GM18907 (cell line): ENCODE measurements at regions not wholly inside any gene's neighbourhood (a gene's known extent, or its start where the extent isn't known, plus 50 kb on each side); places are given as distances from the start of the nearest gene placed in this dataset.

Experiments used
- ATAC-seq: cut with Tn5 transposase; IDR thresholded peaks from one replicate; pipeline ENCODE4 v1.9.1; 2021; ENCODE audit warnings: mild to moderate bottlenecking, moderate library complexity; ENCODE audit not compliant: unreplicated experiment

DNA sequence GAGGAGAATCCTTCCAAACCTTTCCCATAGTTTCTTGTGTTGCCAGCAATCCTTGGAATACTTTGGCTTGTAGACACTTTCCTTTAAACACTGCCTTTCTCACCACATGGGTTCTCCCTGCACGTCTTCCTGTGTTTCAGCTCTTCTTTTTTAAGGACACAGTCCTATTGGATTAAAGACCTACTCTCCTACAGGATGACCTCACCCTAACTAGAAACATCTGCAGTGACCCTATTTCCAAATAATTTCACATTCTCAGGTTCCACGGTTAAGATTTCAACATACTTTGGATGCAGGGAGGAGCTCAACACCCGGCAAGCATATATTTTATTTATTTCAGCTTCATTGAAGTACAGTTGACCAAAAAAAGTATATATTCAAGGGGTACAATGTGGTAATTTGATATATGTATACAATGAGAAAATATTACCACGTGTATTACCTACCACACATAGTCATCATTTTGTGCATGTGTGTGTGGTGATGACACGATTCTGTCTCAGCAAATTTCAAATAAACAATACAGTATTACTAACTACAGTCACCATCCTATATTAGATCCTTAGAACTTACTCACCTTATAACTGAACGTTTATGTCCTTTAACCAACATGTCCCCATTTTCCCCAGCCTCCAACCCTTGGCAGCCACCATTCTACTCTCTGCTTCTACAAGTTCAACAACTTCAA lies 745.0 kb downstream of the CBLN2 start:
- no peak for ATAC-seq

DNA sequence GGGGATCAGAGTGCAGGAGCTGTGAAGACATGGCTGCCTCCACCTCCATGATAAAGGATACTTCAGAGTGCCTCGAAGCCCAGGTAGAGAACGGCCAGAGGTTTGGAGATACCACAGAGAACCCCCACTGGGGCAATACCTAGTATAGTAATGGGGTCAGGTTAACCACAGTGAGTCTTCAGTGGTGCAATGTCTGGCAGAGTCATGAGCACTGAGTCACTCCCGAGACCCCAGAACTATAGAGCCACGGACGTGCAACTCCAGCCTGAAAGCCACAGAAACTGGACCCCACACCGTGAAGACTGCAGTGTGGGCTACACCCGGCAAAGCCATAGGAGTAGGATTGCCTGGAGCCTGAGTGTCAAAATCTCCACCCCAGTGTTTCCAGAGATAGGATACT lies 746.6 kb downstream of the CBLN2 start:
- no peak for ATAC-seq

DNA sequence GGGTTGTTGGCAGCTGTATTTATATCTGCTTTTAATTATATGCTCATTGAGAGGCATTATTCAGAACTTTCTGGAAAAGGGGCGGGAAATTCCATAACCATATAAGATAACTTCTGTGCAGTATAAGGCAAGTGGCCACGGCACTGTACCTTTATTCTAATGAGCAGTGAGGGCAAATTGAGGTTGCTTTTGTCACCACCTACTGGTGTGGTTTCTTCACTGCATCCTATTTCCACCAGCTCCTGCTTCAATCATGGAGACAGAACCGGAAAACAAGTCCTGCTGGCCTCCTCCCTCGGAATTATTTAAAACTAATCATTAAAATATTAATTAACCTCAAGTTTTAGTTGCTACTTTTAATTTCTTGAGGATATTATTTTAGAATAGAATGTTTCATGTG lies 759.4 kb downstream of the CBLN2 start:
- ATAC-seq: no peak

DNA sequence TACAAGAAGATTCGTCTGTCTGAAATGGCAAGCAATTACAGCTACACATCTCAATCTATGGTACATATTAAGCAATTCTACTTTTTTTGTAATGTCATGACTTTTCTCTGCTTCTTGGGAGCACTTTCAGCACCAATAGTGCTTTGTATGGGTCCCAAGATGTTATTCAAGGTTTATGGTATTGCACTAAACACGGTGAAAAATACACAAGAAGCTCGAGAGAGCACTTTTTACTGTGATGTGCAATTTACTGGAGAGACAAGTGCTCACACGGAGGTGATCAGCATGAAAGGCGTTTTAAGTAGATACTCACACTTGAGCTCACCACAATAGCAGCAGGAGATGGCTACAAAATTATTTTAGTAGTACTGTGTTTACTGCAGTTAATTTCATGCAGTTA lies 783.6 kb downstream of the CBLN2 start:
- no peak for ATAC-seq

DNA sequence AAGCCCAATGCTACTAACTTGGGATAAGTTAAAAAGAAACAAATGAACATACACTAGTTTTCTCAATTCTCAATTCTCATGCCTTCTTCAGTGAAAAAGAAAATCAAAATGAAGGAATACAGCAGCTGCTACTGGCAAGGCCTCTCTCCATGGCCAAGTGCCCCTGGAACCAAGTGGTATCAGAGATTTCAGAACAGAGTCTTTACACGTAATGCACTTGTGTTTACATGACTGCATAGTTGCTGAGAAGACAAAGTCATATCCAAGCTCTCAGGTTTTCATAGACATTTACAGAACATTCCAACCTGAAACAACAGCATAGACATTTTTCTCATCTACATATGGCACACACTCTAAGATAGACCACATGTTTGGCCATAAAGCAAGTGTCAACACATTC lies 789.9 kb downstream of the CBLN2 start:
- ATAC-seq: no peak

DNA sequence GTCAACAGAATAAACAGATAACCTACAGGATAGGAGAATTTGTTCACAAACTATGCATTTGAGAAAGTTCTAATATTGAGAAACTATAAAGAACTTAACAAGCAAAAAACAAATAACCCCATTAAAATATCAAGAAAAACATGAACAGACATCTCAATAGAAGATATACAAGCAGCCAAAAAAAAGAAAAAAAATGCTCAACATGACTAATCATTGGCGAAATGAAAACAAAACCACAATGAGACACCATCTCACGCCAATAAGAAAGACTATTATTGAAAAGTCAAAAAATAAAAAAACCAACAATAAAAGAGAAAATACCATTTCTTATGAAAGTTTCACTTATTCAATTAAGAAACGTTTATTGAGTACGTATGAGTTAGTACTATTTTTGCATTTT lies 800.5 kb downstream of the CBLN2 start:
- ATAC-seq: no peak

DNA sequence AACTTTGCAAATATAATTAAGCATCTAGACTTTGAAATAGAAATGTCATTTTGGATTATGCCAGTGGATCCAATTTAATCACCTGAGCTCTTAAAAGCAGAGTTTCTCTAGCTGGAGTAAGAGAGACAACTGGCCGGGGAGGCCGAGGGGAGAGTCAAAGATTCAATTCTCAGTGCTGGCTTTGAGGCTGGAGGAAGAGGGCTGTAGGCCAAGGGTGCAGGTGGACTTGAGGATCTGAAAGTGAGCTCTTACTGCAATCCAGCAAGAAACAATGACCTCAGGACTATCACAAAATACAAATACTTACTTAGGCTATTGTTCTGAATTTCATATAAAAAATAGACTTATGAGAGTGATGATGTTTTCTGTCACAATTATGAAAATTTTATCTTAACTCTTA lies 814.5 kb downstream of the CBLN2 start:
- no peak for ATAC-seq

DNA sequence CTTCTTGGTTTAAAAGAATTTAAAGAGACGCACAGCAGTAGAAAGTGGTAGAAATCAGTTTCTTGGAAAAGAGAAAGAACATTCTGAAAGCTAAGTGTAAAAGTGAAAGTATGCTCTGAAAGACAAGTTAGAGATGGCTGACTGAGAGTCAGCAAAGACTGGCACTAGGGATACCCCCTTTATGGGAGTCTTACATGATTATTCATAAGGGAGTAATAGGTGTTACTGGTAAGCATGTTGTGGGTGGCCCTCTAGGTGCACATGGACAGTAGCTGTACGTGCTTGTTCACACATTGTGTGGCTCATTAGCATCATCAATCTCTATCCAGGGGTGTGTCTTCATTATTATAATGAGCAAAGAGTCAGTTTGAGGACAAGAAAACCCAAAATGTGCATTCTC lies 816.2 kb downstream of the CBLN2 start:
- no peak for ATAC-seq

DNA sequence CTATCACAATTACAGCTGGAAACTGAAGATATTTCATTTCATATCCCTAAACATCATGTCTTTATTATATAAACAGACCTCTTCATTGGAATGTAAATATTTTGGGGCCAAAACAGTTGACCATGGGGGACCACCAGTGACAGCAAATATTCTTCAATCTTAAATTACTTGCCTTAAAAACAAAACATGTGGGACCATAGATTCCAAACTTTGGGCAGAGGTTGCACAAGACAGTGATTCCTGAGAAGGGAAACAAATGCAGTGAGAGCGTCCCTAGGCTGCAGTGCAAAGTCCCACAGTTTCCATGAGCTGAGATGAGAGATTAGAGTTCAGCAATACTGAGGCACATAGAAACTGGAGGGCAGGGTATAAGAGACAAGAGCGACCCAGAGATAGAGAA lies 818.9 kb downstream of the CBLN2 start:
- no peak for ATAC-seq

DNA sequence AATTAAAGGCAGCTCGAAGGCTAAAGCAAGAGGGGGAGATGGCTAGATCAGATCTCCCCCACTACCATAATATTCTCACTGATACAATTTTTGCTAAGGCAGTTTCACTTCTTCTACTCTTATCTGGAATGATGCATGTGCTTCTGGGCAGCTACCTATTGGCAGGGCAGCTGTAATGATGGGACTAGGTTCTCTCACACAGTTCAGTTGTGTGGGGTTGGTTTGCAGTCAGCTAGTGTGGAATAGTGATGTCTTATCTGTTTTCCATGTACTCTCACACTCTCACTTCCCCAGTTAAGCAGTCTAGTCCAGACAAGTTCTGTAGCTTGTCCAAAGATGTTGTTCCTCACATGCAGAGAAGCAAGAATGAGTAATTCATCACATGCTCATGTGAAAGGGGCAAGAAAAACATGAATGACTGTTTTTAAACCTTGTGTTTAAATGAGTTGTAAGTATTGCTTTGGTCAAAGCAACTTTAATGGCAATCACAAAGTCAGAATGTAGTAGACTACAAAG lies 836.1 kb downstream of the CBLN2 start:
- ATAC-seq: no peak

DNA sequence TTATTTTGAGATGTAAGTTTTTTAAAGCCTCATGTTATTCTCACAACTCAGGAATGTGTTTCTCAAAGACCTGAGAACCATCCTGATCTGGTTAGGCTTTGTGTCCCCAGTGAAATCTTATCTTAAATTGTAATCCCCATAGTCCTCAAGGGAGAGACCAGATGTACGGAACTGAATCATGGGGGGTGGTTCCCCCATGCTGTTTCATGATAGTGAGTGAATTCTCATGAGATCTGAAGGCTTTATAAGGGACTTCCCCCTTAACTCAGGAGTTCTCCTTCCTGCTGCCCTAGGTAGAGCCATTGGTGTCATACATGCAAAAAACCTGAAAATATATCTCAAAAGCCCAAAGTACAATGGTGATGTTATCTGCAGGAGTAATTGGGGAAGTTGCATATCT lies 836.7 kb downstream of the CBLN2 start:
- no peak for ATAC-seq

DNA sequence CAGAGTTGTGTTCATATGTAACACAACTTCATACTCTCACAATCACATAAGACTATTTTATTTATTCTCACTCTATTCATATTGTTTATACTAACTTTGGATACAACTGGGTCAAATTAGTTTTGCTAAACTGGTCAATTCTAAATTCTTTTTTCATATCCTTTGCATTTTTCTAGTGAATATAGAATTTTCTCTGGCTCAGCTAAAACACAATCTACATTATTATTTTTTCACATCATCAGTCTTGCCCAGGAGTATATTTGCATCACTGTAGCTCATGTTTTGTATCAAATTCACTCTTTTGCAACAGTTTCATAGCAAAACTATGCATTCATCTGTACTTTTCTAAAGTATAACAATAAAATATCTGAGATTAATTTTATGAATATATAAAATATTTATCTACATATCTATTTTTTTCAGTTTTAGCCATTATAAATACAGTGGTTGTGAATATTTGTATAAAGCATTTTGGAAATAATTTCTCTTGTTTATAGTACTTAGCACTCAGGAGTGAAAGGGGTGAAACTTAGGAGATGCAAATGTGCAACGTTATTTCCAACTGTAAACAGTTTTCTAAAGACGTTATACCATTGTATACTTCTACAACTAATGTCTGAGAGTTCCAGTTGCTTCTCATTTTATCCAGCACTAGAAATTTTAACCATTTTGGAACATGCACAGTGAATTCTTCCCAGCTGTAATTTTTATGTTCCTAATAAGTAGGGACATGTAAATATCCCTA lies 854.6 kb downstream of the CBLN2 start:
- ATAC-seq: no peak

DNA sequence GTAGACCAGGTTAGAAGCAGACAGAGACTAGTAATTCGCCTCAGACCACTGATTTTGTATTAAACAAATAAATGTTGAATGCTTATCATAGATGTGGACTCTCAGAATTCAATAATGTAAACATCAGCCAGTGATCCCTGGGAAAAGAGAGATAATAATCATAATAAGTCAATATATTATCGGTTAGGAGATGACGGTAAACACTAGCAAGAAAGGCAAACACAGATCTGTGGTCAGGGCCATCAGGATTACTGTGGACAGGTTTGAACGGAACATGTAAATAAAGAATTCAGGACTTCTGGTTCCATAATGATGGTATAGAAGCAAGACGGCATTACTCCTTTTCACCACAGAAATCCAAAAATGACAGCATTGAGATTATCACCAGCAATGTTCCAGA lies 861.6 kb downstream of the CBLN2 start:
- no peak for ATAC-seq

DNA sequence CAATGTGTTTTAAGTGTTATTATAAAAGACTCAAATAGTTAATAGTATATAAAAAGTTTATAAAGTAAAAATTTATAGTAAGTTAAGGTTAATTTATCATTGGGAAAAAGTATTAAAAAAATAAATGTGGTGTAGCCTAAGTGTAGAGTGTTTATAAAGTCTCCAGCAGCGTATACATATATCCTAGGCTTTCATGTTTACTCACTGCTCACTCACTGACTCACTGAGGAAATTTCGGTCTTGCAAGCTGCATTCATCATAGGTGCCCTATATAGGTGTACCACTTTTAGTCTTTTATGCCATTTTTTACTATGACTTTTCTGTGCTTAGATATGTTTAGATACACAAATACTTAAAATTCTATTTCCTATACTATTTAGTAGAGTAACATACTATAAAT lies 866.0 kb downstream of the CBLN2 start:
- no peak for ATAC-seq

DNA sequence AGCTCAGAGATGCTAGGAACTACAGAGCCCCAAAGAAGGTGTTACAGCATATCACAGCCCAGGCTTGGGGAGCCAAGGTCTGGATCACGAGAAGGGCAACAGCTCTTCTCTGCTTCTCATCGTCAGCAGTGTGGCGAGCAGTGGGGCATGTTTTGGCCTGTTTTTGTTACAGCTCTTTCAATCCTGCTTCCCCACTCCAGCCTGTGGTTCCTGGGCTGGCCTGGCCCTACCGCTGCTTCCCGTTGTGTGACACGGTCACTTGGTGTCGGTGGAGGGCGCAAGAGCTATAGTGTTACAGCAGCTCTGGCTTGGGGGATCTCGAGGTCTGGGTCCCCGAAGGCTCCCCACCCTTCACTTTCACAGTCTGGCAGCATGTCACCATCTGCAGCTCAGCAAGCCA lies 870.2 kb downstream of the CBLN2 start:
- no peak for ATAC-seq

DNA sequence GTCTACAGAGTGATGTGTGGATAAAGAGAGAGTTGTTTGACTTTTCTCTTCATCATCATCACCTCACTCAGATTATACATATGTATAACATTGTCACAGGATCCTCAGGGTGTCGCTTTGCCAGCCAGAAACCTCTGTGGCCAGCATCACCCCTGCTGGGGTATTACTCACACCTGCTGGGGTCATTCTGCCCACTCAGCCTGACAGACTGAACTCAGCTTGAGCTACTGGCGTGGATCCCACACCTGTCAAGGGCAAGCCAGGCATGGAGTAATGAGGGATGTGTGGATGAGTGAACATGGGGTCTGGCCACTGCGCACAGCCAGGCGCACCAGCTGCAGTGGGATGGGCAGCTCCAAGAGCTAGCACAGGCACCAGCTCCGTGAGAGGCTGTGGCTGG lies 870.6 kb downstream of the CBLN2 start:
- ATAC-seq: no peak

DNA sequence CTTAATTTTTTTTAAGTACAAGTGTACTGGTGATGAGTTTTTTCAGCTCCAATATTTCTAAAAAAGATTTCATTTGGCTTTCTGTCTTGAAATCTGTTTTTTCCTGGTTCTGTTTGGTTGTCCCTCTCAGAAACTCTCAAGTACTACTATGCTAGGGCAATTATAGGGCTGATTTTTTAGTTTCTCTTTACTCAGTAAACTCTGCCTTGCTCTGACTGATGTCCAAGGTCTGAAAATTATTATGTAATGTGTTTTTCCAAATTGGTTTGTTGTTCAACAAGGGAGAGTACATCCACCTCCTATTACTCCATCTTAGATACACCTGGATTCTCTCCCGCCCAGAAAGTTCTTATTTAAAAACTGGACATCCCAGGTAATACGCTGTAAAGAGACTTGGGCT lies 877.7 kb downstream of the CBLN2 start:
- ATAC-seq: no peak

DNA sequence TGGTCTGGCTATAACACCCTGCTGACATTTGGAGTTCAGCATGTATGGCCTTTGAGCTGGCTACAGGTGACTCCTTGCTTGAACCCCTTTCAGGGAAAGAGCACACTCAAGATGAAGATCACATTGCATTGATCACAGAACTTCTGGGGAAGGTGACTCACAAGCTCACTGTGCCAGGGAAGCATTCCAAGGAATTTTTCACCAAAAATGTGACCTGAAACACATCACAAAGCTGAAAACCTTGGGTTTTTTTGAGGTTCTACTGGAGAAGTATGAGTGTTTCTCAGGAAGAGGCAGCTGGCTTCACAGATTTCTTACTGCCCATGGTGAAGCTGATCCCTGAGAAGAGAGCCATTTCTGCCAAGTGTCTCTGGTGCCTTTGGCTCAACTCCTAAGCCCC lies 879.0 kb downstream of the CBLN2 start:
- ATAC-seq: no peak

DNA sequence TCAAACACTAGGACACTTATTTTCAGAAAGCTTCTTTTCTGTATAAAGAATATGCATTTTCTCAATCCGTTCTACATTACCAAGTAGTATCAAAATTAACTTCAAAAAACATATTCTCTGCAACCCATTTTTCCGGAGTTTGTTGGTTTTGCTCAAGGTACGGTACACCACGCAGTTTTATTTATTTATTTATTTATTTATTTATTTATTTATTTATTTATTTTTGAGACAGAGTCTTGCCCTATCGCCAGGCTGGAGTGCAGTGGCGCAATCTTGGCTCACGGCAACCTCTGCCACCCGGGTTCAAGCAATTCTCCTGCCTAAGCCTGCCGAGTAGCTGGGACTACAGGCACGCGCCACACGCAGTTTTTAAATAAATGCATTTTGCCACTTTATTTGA lies 900.3 kb downstream of the CBLN2 start:
- ATAC-seq: no peak

DNA sequence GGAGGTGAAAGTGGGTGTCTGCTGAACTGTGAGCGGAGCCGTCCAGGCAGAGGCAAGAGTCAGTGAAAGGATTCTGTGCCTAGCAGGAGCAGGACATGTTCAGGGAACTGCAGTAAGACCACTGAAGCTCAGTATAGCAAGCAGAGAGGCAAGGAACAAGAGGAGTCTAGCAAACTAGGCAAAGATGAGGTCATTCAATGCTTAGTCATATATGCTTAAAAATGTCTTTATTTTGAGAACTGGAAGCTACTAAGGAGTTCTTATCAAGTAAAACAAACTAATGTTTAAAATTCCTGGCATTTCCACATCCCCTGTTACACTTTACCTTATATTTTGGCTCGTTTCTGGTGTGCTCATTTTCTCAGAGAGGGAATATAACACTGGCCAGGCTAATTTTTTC lies 913.4 kb downstream of the CBLN2 start:
- no peak for ATAC-seq

DNA sequence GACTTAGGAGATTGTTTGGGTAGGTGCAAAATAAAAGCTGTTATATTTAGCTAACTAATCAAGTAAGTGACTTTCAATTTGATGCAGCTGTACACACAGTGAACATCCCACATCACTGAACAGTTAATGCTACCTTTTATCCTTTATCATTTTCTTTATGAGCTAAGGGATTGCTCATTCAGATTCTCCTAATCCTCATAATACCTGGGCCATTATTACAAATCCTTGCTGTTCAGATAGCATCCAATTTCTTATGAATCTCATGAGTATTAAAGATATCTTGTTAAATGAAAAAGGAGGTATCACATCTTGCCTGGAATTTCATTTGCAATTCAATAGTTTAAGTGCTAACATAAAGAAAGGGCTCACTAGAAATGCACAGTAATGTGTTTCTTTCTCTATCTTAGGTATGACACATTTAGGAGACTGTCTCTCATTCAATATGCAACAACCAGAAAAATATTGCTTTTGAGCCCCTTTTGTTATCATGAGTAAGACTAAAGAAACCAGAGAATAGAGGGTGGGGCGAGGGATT lies 918.5 kb downstream of the CBLN2 start:
- ATAC-seq: no peak

DNA sequence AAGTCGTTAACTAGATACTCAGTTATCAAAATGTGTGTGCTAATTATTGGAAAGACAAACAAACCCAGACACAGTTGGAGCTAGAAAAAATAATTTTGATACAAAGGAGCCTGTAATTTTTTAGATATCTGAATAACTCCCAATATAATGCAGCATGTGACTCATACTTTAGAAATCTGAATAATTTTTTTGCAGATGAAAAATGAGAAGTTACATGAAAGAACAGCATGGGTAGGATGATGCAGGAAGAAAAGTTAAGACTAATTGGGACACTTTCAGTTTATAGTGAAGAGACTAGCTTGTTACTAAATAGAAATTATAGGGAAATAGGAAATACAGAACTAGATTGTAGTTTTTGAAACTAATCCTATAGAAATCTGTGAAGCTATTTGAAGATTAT lies 945.8 kb downstream of the CBLN2 start:
- no peak for ATAC-seq
